HepG2 (cell line): ENCODE measurements at regions not wholly inside any gene's neighbourhood (a gene's known extent, or its start where the extent isn't known, plus 50 kb on each side); places are given as distances from the start of the nearest gene placed in this dataset.

Experiments
- ATF7 ChIP-seq, 2 experiments: fragments of 450-650 bp in 1 of 2; sonication (generic) in 1 of 2; formaldehyde crosslinking in 1 of 2; IDR thresholded peaks; 2 replicates each; pipeline versions ENCODE4 v1.4.0 to v1.6.1; 2016 to 2020; ENCODE audit warnings: antibody characterized with exemption in 1 of 2, mild to moderate bottlenecking in 1 of 2, missing genetic modification reagents in 1 of 2
- CBX2 ChIP-seq, 2 experiments: fragments of 200-600 bp in 1 of 2; sonication (generic); formaldehyde crosslinking in 1 of 2; IDR thresholded peaks; 2 replicates each; pipeline versions ENCODE4 v1.7.0 to v1.8.1; 2018 to 2022; ENCODE audit warnings: low read depth in 2 of 2, low read length in 1 of 2, mild to moderate bottlenecking in 1 of 2, missing genetic modification reagents in 1 of 2
- CEBPB ChIP-seq: IDR thresholded peaks from 2 replicates; pipeline ENCODE4 v1.6.1; 2011; ENCODE audit warnings: low read depth, low read length, improper control_type of control experiment, borderline replicate concordance
- KMT2A ChIP-seq: sonication (generic); formaldehyde crosslinking; IDR thresholded peaks from 2 replicates; pipeline ENCODE4 v1.4.0; 2020; ENCODE audit warnings: missing genetic modification reagents
- SPEN ChIP-seq: sonication (generic); formaldehyde crosslinking; IDR thresholded peaks from 2 replicates; pipeline ENCODE4 v1.5.1; 2020; ENCODE audit warnings: low read depth, mild to moderate bottlenecking, missing genetic modification reagents
- ZNF616 ChIP-seq: sonication (generic); formaldehyde crosslinking; IDR thresholded peaks from 2 replicates; pipeline ENCODE4 v1.5.0; 2020; ENCODE audit warnings: low read depth, mild to moderate bottlenecking, missing genetic modification reagents
- ZSCAN20 ChIP-seq: sonication (generic); formaldehyde crosslinking; IDR thresholded peaks from 2 replicates; pipeline ENCODE4 v1.4.0; 2020; ENCODE audit warnings: missing genetic modification reagents, mild to moderate bottlenecking, borderline replicate concordance
- TF ChIP-seq, protein P1 (sequence below): sonication (generic); formaldehyde crosslinking; IDR thresholded peaks from 2 replicates; pipeline ENCODE4 v1.4.0; 2020; ENCODE audit warnings: mild to moderate bottlenecking, missing genetic modification reagents, borderline replicate concordance

DNA sequence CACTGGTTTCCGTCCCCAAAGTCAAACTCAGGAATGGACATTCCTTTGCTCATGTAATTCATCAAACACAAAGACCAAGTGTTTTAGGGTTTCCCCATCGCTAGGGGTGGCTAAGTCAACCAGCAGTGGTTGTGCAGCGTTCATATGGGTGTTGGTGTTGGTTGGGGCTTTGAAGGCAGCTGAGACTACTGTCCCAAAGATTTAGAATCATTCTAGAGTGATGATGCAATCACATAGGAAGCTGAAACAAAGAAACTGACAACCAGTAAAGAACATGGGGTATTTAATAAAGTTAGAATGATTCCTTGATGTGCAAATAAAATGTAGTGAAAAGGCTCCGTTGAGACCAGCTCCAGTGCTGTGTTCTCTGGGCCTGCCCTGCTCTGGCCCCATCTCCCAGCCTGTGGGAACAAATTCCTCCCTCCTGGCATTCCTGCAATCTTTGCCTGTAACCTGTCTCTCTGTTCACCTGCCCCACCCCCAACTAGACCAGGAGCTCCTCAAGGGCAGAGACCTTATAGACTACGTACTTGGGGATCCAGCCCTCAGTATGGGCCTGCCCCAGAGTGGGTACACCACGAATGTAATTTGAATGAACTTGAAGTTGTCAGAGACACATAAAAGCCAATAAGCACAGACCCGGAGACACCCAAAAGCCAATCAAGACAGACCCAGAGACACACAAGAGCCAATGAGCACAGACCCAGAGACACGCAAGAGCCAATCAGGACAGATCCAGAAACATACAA, 191.7 kb upstream of the TWIST2 start (continued):
- TF ChIP-seq CBX2 (IDR thresholded peaks at IDR 0.05; ENCODE audit: low read depth, low read length) (no peak), CBX2 (CRISPR knock-in tag; IDR thresholded peaks at IDR 0.05; ENCODE audit: low read depth) (no peak), SPEN (CRISPR knock-in tag) (no peak), CEBPB (peak; percentile 78), ATF7 (IDR thresholded peaks at IDR 0.05) (peak; percentile 66), ATF7 (CRISPR knock-in tag; IDR thresholded peaks at IDR 0.05) (no peak), ZSCAN20 (no peak), KMT2A (no peak), ZNF616 (CRISPR knock-in tag) (no peak)
- TF ChIP-seq, protein P1, sequence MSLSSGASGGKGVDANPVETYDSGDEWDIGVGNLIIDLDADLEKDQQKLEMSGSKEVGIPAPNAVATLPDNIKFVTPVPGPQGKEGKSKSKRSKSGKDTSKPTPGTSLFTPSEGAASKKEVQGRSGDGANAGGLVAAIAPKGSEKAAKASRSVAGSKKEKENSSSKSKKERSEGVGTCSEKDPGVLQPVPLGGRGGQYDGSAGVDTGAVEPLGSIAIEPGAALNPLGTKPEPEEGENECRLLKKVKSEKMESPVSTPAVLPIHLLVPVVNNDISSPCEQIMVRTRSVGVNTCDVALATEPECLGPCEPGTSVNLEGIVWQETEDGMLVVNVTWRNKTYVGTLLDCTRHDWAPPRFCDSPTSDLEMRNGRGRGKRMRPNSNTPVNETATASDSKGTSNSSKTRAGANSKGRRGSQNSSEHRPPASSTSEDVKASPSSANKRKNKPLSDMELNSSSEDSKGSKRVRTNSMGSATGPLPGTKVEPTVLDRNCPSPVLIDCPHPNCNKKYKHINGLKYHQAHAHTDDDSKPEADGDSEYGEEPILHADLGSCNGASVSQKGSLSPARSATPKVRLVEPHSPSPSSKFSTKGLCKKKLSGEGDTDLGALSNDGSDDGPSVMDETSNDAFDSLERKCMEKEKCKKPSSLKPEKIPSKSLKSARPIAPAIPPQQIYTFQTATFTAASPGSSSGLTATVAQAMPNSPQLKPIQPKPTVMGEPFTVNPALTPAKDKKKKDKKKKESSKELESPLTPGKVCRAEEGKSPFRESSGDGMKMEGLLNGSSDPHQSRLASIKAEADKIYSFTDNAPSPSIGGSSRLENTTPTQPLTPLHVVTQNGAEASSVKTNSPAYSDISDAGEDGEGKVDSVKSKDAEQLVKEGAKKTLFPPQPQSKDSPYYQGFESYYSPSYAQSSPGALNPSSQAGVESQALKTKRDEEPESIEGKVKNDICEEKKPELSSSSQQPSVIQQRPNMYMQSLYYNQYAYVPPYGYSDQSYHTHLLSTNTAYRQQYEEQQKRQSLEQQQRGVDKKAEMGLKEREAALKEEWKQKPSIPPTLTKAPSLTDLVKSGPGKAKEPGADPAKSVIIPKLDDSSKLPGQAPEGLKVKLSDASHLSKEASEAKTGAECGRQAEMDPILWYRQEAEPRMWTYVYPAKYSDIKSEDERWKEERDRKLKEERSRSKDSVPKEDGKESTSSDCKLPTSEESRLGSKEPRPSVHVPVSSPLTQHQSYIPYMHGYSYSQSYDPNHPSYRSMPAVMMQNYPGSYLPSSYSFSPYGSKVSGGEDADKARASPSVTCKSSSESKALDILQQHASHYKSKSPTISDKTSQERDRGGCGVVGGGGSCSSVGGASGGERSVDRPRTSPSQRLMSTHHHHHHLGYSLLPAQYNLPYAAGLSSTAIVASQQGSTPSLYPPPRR (CRISPR knock-in tag), result no peak
